ENCODE measurements at regions not wholly inside any gene's neighbourhood (a gene's known extent, or its start where the extent isn't known, plus 50 kb on each side); places are given as distances from the start of the nearest gene placed in this dataset.

GRCh38 chr10:25695586-25695985, 238.4 kb upstream of the MYO3A start:
- H3K27ac Mint-ChIP-seq, result peak overlapping the region; percentile 83 to 98 (median 92)
- peak overlapping the region; percentile 55 to 89 (median 74) for H3K4me3 Mint-ChIP-seq
- peaks cover 66 to 84% (median 77%) of the 10 kb centered on the region in 3 donors for H3K4me1 Mint-ChIP-seq

DNA sequence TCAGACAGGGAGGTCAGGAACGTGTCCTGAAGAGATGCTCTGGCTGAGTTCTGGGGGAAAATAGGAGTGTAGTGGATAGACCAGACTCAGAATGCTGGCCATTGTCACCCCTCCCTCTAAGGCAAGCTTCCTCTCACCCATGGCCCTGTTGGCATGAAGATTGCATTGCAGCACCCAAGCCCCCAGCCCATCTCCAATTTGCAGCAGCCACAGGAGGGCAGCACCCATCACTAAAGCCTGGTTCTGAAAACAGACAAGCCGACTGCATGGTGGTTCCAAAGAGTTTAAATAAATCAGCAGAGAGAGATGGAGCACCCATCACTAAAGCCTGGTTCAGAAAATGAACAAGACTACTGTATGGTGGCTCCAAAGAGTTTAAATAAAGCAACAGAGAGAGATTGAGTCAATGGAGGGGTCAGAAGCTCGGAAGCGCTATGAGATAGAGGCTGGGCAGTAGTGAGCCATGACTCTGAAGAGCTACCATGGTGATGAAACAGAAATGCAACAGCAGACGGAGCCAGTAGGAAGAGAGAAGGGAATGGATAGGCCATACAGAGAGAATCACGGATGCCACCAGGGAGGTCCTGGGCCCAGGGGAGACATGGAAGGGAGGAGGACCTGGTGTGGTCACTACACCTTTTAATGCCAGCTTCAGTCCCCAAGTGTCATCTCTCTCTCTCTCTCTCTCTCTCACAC, 237.9 kb upstream of the MYO3A start:
- Mint-ChIP-seq H3K4me3 (peak overlapping the region in 5 of 8 donors; percentile 7 to 89 (median 69)), H3K27ac (peak overlapping the region in 5 of 6 donors; percentile 60 to 90 (median 76)), H3K27me3 (no peaks in the 10 kb centered on the region), H3K4me1 (peaks cover 66 to 83% (median 76%) of the 10 kb centered on the region in 3 donors), H3K9me3 (peaks cover under 1 to 12% (median 4%) of the 10 kb centered on the region in 7 donors), H3K36me3 (peaks cover 2 to 12% of the 10 kb centered on the region in 2 donors)
- no peak for ATAC-seq (ENCODE audit: low read depth in 2 of 2)
- no peak for DNase-seq

More at GRCh38 chr10:25695586-25695985, 238.4 kb upstream of the MYO3A start:
- DNase-seq, result no peak
- Mint-ChIP-seq H3K27me3 (no peaks in the 10 kb centered on the region), H3K9me3 (peaks cover 2 to 12% (median 8%) of the 10 kb centered on the region in 7 donors), H3K36me3 (peaks cover 6 to 18% of the 10 kb centered on the region in 2 donors)
- ATAC-seq (ENCODE audit: low read depth in 2 of 2), result no peak

GRCh38 chr10:25697412-25697811, 236.6 kb upstream of the MYO3A start:
- peak overlapping the region in 1 of 8 donors; percentile 0 for H3K4me3 Mint-ChIP-seq
- H3K36me3 Mint-ChIP-seq, result peaks cover 0 to 8% of the 10 kb centered on the region in 2 donors
- DNase-seq, result no peak
- H3K27ac Mint-ChIP-seq, result peak overlapping the region in 5 of 6 donors; percentile 1 to 86 (median 59)
- no peaks in the 10 kb centered on the region for H3K27me3 Mint-ChIP-seq
- peaks cover 0 to 12% (median 0%) of the 10 kb centered on the region in 7 donors for H3K9me3 Mint-ChIP-seq
- ATAC-seq (ENCODE audit: low read depth in 2 of 2), result no peak
- peaks cover 56 to 71% (median 64%) of the 10 kb centered on the region in 3 donors for H3K4me1 Mint-ChIP-seq

- peaks cover 50 to 59% (median 51%) of the 10 kb centered on the region in 3 donors for H3K4me1 Mint-ChIP-seq
- peaks cover 0 to 8% of the 10 kb centered on the region in 2 donors for H3K36me3 Mint-ChIP-seq
- ATAC-seq (ENCODE audit: low read depth in 2 of 2), result no peak
Observed at GRCh38 chr10:25698638-25699037, 235.4 kb upstream of the MYO3A start.

DNA sequence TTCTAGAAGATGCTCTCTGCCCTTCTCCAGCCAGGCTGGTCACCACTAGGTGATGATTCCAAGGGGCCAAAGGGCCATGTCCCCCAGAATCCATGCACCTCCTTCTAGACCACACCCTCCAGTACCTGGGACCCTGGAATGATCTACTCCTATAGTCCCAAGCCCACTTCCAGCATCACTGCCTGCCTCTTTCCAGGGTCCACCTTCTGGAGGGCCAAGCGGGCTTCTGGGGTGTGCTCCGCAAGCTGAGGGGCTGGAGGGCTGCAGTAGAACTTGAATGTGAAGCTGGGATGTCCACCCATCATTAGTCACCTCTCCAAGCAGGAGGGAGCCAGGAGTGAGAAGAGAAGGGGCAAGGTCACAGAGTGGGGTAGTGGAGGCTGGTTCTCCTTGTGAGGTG, 234.4 kb upstream of the MYO3A start:
- ATAC-seq (ENCODE audit: low read depth in 2 of 2) (no peak), DNase-seq (no peak)
- no peaks in the 10 kb centered on the region for H3K27me3 Mint-ChIP-seq
- H3K27ac Mint-ChIP-seq, result peak overlapping the region in 3 of 6 donors; percentile 2 to 87 (median 79)
- H3K4me3 Mint-ChIP-seq, result no peak overlapping the region
- peaks cover 42 to 49% (median 45%) of the 10 kb centered on the region in 3 donors for H3K4me1 Mint-ChIP-seq
- peaks cover 0 to 7% of the 10 kb centered on the region in 2 donors for H3K36me3 Mint-ChIP-seq
- H3K9me3 Mint-ChIP-seq, result peaks cover 0 to 12% (median 0%) of the 10 kb centered on the region in 7 donors

More at GRCh38 chr10:25698638-25699037, 235.4 kb upstream of the MYO3A start:
- peak overlapping the region in 1 of 6 donors; percentile 17 for H3K27ac Mint-ChIP-seq
- no peak for DNase-seq
- no peaks in the 10 kb centered on the region for H3K27me3 Mint-ChIP-seq
- H3K4me3 Mint-ChIP-seq, result no peak overlapping the region
- H3K9me3 Mint-ChIP-seq, result peaks cover 0 to 12% (median 0%) of the 10 kb centered on the region in 7 donors

DNA sequence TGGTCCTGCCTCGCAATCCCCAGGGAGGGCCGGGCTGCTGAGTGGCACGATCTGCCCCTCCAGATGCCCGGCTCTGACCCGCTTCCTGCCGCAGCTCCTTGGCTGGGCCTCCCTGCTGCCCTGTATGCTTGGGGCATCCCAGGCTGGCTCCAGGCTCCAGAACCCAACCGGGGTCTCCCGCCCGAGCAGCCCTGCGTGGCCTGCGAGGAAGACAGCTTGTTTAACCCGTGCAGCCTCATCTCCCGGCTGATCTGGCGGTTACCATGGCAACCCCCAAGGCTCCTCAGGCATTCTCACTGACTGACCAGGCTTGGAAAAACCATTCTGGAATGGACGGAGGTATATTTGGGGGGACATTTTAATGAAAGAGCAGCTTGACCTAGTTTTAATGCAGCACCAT, 232.4 kb upstream of the MYO3A start:
- ATAC-seq (ENCODE audit: low read depth in 2 of 2) (no peak), DNase-seq (no peak)
- Mint-ChIP-seq H3K27ac (no peak overlapping the region), H3K27me3 (no peaks in the 10 kb centered on the region), H3K4me3 (no peak overlapping the region), H3K9me3 (peaks cover 0 to 1% (median 0%) of the 10 kb centered on the region in 7 donors), H3K4me1 (peaks cover 22 to 29% (median 27%) of the 10 kb centered on the region in 3 donors), H3K36me3 (no peaks in the 10 kb centered on the region)

DNA sequence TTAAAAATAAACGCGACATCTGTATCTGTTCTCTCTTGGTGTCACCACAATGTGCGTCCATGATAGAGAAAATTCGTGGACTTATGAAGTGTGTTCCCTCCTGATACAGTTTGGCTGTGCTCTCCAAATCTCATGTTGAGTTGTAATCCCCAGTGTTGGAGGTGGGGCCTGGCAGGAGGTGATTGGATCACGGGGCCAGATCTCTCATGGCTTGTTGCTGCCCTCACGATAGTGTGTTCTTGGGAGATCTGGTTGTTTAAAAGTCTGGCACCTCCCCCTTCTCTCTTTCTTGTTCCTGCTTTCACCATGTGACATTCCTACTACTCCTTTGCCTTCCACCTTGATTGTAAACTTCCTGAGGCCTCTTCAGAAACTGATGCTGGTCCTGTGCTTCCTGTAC, 229.4 kb upstream of the MYO3A start:
- Mint-ChIP-seq H3K27ac (peak overlapping the region in 3 of 6 donors; percentile 47 to 83 (median 71)), H3K36me3 (no peaks in the 10 kb centered on the region)

DNA sequence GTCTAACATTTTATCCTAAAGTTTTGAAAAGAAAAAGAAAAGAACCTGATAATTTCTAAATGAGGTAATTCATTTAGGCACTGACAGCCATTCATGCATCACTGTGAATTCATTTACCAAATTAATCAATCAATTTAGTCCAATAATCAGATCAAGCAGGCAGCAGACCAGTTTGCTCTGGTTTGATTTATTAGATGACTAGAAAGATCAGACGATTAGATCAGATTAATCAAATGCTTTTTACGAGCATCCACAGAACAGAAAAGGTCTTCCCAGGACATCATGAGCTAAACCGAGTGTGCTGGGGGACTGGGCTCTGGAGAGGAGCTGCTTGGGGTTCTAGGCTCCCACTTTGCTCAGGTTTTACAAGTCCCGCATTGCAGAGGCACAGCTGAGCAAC, 226.5 kb upstream of the MYO3A start:
- Mint-ChIP-seq H3K27ac (peak overlapping the region in 1 of 6 donors; percentile 7), H3K36me3 (no peaks in the 10 kb centered on the region), H3K4me1 (peaks cover 0 to 4% (median 0%) of the 10 kb centered on the region in 3 donors), H3K4me3 (no peak overlapping the region), H3K9me3 (peaks cover 0 to 1% (median 0%) of the 10 kb centered on the region in 7 donors), H3K27me3 (peaks cover 0 to 24% (median 10%) of the 10 kb centered on the region in 3 donors)
- no peak for DNase-seq
- no peak for ATAC-seq (ENCODE audit: low read depth in 2 of 2)

More for the DNA sequence above, 229.4 kb upstream of the MYO3A start:
- no peak overlapping the region for H3K4me3 Mint-ChIP-seq
- H3K27me3 Mint-ChIP-seq, result peaks cover 0 to 11% (median 4%) of the 10 kb centered on the region in 3 donors
- peaks cover 0 to 1% (median 0%) of the 10 kb centered on the region in 7 donors for H3K9me3 Mint-ChIP-seq
- H3K4me1 Mint-ChIP-seq, result peaks cover 6 to 12% (median 7%) of the 10 kb centered on the region in 3 donors
- no peak for DNase-seq
- ATAC-seq (ENCODE audit: low read depth in 2 of 2), result no peak

DNA sequence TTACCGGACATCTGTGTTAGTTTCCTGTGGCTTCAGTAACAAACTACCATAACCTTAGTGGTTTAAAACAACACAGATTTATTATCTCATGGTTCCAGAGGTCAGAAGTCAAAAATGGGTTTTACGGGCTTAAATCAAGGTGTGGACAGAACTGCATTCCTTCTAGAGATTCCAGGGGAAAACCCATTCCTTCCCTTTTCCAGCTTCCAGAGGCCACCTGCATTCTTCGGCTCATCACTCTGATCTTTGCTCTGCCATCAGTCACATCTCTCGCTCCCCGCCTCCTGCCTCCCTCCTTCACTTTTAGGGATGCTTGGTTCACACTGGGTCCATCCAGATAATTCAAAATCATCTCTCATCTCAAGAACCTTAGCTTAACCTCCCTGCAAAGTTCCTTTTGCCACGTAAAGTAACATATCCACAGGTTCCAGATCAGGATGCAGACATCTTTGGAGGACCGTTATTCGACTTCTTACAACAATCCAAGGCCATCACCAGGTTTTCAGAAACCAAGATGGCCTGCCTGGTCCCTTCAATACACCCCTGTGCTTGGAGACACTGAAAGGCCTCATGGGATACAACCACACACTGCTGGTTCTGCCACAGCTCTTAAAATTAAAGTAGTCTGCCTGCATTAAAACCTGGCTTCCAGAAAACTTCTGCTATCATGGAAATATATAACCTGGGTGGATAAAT, 225.9 kb upstream of the MYO3A start:
- H3K27me3 Mint-ChIP-seq, result peaks cover 0 to 24% (median 10%) of the 10 kb centered on the region in 3 donors
- H3K36me3 Mint-ChIP-seq, result no peaks in the 10 kb centered on the region
- ATAC-seq (ENCODE audit: low read depth in 2 of 2) (no peak), DNase-seq (no peak)
- H3K9me3 Mint-ChIP-seq, result peaks cover 0 to 1% (median 0%) of the 10 kb centered on the region in 7 donors
- no peak overlapping the region for H3K4me3 Mint-ChIP-seq
- H3K4me1 Mint-ChIP-seq, result peaks cover 0 to 4% (median 0%) of the 10 kb centered on the region in 3 donors
- H3K27ac Mint-ChIP-seq, result no peak overlapping the region

- Mint-ChIP-seq H3K4me3 (no peak overlapping the region), H3K27ac (peak overlapping the region in 1 of 6 donors; percentile 49), H3K4me1 (peaks cover 0 to 4% (median 0%) of the 10 kb centered on the region in 3 donors), H3K9me3 (no peaks in the 10 kb centered on the region), H3K36me3 (no peaks in the 10 kb centered on the region), H3K27me3 (peaks cover 0 to 34% (median 10%) of the 10 kb centered on the region in 3 donors)
- DNase-seq, result no peak
- no peak for ATAC-seq (ENCODE audit: low read depth in 2 of 2)
Observed at GRCh38 chr10:25713894-25714240, 220.2 kb upstream of the MYO3A start.

- peaks cover 5 to 9% (median 7%) of the 10 kb centered on the region in 3 donors for H3K4me1 Mint-ChIP-seq
- H3K4me3 Mint-ChIP-seq, result no peak overlapping the region
- H3K36me3 Mint-ChIP-seq, result no peaks in the 10 kb centered on the region
- H3K9me3 Mint-ChIP-seq, result no peaks in the 10 kb centered on the region
- DNase-seq (no peak), ATAC-seq (ENCODE audit: low read depth in 2 of 2) (no peak)
- H3K27ac Mint-ChIP-seq, result peak overlapping the region in 1 of 6 donors; percentile 14
- peaks cover 23 to 30% (median 25%) of the 10 kb centered on the region in 3 donors for H3K27me3 Mint-ChIP-seq
Observed at GRCh38 chr10:25724241-25724640, 209.8 kb upstream of the MYO3A start.

DNA sequence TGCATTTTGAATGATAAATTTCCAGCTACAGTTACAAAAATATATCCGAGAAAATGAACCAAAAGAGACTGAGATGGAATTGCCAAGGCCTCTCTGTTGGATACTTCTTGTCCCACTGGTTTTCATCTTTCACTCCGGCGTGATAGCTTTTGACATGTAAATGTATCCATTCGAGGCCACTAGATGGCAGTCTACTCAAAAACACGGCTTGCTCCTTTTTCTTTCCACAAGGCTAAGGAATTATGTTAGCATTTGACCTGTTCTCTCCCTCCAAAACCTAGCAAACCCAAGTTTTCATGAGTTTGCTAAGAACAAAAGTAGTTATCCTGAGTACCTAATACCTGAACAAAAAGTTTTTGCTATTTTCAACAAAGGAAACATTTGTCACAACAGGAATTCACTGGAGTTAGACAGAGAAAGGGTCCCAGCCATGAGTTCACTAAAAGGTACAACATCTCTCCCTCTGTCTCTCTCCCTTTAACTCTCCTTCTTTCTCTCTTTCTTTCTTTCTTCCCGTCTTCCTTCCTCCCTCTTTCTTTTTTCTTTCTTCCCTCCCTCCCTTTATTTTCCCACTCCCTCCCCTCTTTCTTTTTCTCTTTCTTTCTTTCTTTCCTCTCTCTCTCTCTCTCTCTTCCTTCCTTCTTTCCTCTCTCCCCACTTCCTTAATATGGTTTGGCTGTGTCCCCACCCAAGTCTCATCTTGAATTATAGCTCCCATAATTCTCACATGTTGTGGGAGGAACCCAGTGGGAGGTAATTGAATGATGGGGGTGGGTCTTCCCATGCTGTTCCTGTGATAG, 207.9 kb upstream of the MYO3A start:
- Mint-ChIP-seq H3K36me3 (no peaks in the 10 kb centered on the region), H3K27ac (no peak overlapping the region), H3K9me3 (peaks cover 0 to 1% (median 0%) of the 10 kb centered on the region in 7 donors), H3K4me3 (no peak overlapping the region), H3K27me3 (peaks cover 30 to 38% (median 31%) of the 10 kb centered on the region in 3 donors), H3K4me1 (peaks cover 5 to 9% (median 7%) of the 10 kb centered on the region in 3 donors)
- DNase-seq (peak; percentile 19), ATAC-seq (ENCODE audit: low read depth in 2 of 2) (peak in 1 of 2 donors; percentile 37)

DNA sequence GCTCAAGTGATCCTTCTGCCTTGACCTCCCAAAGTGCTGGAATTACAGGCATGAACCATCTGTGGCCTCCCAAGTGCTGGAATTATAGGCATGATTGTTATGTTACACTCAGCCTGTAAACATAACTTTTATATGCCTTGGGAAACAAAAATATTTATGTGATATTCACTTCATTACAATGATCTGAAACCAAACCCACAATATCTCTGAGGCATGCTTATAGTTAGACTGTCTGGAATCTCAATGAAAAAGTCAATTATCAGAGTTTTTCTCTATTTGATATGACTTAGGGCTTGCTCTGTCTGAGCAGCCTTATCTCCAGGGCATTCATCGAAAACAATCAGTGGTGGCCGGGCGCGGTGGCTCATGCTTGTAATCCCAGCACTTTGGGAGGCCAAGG, 195.3 kb upstream of the MYO3A start:
- H3K9me3 Mint-ChIP-seq, result peaks cover 0 to 13% (median 4%) of the 10 kb centered on the region in 7 donors
- peaks cover 11 to 34% (median 27%) of the 10 kb centered on the region in 3 donors for H3K27me3 Mint-ChIP-seq
- H3K27ac Mint-ChIP-seq, result no peak overlapping the region
- DNase-seq (no peak), ATAC-seq (ENCODE audit: low read depth in 2 of 2) (no peak)
- H3K36me3 Mint-ChIP-seq, result no peaks in the 10 kb centered on the region
- H3K4me1 Mint-ChIP-seq, result no peaks in the 10 kb centered on the region
- no peak overlapping the region for H3K4me3 Mint-ChIP-seq

Measured in naive B cell (primary cell).